MM.1S (cell line): ENCODE measurements at regions not wholly inside any gene's neighbourhood (a gene's known extent, or its start where the extent isn't known, plus 50 kb on each side); places are given as distances from the start of the nearest gene placed in this dataset.

ENCODE experiments used
- CTCF ChIP-seq: fragments of 300-600 bp; sonication (generic); IDR thresholded peaks from 2 replicates; pipeline ENCODE4 v1.5.1; 2016; ENCODE audit warnings: antibody characterized with exemption, low read length, mixed read lengths
- EZH2phosphoT487 ChIP-seq: fragments of 300-600 bp; sonication (generic); IDR thresholded peaks from 2 replicates; pipeline ENCODE4 v1.6.1; 2018; ENCODE audit warnings: antibody characterized with exemption, low read length

- no peak for TF ChIP-seq CTCF
- TF ChIP-seq EZH2phosphoT487: no peak
Observed at GRCh38 chr15:70407955-70408354, 310.2 kb upstream of the TLE3 start.
